Stimulated activated naive CD8-positive, alpha-beta T cell treated with anti-CD3 and anti-CD28 coated beads, Interleukin-15, Interleukin-2, amounts not matched to agents 100 U/mL and 50 U/mL, for 24 hours (primary cell): ENCODE measurements at regions not wholly inside any gene's neighbourhood (a gene's known extent, or its start where the extent isn't known, plus 50 kb on each side); places are given as distances from the start of the nearest gene placed in this dataset.

Source experiments
- ATAC-seq: fragments of 150-1000 bp; cut with Tn5 transposase; one replicate; pipeline ENCODE4 v1.10.0; 2021
- DNase-seq: peaks from one replicate; pipeline ENCODE4 v3.0.0; 2021

- DNase-seq: no peak
- ATAC-seq: no peak
Measured at GRCh38 chr3:102235679-102236078, 199.1 kb upstream of the ZPLD1 start.

DNA sequence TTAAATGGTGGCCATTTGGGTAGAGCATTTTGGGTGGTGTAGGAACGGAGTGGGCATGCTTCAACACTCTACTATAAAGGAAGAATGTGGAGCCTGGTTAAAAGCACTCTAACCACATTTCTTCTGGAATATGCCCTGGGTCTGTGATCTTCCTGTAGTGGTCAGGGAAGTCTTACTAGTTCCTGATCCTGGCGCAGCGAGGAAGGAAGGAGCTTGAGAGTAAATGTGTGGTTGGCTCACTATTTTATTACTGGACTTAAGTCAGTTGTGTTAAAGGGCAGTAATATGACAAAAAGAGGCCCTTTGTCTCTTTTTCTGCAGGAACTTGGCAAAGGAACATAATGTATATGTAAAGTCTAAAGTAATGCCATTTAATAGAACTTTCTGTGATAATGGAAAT is 197.6 kb upstream of the ZPLD1 start:
- DNase-seq (no peak), ATAC-seq (no peak)

- no peak for DNase-seq
- ATAC-seq: no peak
Measured at GRCh38 chr3:102237838-102238237, 197.0 kb upstream of the ZPLD1 start.

DNA sequence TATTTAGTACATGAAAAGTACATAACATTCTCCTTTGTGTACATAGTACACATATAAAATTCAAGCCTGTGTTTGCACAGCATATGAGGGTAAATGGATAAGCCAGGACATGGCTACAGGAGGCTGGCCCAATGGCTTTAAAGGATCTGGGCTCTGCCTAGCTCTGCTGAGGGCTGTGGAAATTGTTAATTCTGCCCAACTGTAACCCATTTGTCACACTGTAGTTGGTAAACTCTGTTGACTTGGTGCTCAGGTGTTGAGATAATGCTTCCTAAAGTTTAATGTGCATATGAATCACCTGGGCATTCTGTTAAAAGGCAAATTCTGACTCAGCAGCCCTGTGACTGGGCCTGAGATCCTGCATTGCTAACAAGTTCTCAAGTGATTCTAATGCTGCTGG is 196.5 kb upstream of the ZPLD1 start:
- no peak for DNase-seq
- ATAC-seq: no peak

DNA sequence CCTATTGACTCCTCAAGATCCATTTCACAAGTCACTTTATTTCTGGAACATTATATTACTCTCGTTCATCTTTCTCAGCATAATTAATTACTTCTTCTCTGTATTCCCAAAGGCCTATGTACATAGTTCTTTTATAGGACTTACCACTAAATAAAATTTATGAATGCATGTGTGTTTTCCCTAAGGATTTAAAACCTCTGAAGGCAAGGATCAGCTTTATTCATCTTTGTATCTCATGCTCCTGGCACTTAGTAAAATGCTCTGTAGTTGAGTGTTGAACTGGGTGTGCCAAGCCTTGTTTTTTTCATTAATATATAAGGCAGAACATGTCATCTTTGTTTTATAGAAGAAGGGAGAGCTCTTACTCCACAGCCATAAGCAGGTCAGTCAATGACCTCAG is 194.1 kb upstream of the ZPLD1 start:
- DNase-seq (no peak), ATAC-seq (no peak)

DNA sequence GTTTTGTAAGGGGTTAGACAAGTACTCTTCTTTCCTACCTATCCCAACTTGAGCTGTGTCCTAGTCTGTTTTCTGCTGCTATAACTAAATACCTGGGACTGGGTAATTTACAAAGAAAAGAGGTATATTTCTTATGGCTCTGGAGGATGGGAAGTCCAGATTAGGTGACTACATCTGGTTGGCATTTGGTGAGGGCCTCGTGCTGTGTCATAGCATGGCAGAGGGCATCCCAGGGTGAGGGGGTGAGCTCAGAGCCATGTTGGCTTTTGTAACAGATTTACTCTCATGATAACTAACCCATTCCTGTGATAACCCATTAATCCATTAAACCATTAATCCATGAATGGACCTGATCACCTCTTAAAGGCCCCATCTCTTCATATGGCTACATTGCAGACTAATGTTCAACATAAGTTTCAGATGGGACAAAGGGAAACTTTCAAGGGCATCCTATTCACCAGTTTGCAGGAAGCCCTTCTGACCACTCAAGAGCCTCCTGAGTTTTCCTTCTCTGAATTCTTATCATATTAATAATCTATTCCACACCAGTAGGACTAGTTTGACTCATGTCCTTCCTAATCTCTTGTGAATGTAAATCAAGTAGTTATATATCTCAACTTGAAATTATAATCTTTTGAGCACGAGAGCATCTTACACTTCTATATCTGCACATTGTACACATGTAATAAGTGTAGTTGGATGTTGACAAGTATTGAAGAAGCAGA is 185.7 kb upstream of the ZPLD1 start:
- ATAC-seq: no peak
- DNase-seq: no peak

DNA sequence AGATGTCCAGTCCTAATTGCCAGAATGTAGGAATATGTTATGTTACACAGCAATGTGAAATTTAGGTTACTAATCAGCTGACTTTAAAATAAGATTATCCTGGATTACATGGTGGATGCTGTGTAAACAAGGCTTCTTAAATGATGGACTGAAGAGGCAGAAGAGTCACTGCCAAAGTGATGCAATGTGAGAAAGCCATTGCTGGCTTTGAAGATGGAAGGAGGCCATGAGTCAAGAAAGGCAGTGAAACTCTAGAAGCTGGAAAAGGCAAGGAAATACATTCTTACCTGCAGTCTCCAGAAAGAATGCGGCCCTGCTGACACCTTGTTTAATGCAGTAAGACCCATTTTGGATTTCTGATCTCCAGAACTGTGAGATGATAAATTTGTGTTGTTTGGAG is 179.1 kb upstream of the ZPLD1 start:
- ATAC-seq: no peak
- DNase-seq: no peak

- no peak for ATAC-seq
- DNase-seq: no peak
Measured at GRCh38 chr3:102258666-102259227, 176.1 kb upstream of the ZPLD1 start.

DNA sequence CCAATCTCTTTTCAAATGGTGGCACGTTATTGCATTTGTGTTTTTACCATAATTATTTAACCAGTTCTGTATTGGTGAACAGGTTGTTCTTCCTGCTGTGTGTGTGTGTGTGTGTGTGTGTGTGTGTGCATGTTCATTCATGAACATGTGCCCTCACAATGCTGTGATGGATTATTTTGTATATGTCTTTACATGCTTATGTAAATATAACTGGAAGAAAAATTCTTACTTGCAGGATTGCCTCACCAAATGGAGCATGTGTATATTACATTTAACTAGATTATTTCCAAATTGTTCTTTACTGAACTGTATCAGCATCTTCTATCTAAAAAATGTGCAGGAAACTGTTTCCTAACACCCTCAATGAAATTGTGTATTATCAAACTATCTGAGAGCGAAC is 175.2 kb upstream of the ZPLD1 start:
- no peak for DNase-seq
- ATAC-seq: no peak

DNA sequence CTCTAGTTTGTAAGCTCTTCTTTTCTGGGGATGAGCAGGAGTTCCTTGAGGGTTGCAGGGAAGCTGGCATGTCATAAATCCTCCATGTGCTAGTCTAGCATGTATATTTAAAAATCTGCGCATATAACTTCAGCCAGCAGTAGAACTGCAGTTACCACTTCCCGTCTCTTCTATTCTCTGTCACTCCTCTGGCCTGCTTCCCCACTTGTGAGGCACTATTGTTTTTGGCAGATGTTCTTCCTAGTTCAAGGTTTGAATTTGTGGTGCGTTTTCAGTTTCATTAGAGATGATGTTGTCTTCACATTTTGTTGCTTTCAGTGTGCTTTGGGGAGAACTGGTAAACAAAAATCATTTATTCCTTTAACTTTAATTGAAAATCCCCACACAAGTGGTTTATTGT is 169.1 kb upstream of the ZPLD1 start:
- DNase-seq (no peak), ATAC-seq (no peak)

DNA sequence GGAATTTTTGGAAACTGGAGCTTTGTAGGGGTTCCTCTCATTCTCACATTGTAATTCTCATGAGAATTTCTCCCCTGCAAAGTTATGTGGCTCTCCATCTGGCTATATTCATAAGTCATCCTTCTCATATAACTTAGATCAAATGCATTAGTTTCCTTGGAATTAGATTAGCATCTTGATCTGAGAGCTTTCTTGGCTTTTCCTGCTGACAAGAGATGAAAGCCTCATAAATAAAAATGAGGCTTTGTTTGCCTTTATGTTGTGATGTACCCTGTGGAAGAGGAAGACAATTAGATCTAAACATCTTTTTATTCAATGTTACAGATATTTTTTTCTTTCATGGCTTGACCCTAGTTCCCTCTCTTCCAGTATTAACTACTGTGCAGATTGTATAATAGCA is 165.4 kb upstream of the ZPLD1 start:
- ATAC-seq (no peak), DNase-seq (no peak)

GRCh38 chr3:102290241-102290640 is 144.6 kb upstream of the ZPLD1 start:
- no peak for ATAC-seq
- DNase-seq: no peak

- ATAC-seq: no peak
- no peak for DNase-seq
Measured at GRCh38 chr3:102295756-102296155, 139.1 kb upstream of the ZPLD1 start.

GRCh38 chr3:102297072-102297658 is 137.7 kb upstream of the ZPLD1 start:
- no peak for ATAC-seq
- no peak for DNase-seq

GRCh38 chr3:102299125-102299877 is 135.5 kb upstream of the ZPLD1 start:
- DNase-seq: no peak

DNA sequence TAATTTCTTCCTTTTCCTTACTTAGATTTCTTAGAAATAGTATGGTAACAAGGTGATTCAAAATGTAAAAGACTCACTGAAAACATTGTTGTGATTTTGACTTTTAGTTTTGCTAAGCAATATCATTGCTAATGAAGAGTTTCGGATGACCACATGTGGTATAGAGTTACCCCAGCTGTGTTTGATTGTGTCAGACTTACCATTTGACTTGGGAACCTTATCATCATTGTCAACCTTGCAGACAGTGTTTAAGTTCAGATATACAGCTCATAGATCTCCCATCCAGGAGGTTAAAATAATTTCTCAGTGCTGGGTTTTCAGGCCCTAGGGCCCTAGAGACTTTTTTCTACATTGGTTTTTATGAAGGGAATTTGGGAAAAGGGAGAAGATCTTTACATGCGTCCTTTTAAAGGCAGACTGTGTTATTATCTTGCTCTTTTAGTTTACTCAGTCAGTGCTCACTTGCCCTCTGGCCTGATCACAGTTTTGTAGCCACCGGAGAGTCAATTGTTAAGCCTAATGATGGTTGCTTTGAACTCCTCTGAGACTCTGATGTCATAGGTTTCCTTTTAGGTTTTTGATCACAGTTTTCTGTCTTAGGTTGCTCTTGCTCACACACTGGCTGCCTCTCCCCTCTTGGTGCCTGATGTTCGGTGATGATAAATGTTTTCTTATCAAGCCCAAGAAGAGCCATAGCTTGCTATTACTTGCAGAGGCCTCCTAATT is 133.5 kb upstream of the ZPLD1 start:
- ATAC-seq (no peak), DNase-seq (no peak)

More at GRCh38 chr3:102299125-102299877, 135.5 kb upstream of the ZPLD1 start:
- no peak for ATAC-seq

DNA sequence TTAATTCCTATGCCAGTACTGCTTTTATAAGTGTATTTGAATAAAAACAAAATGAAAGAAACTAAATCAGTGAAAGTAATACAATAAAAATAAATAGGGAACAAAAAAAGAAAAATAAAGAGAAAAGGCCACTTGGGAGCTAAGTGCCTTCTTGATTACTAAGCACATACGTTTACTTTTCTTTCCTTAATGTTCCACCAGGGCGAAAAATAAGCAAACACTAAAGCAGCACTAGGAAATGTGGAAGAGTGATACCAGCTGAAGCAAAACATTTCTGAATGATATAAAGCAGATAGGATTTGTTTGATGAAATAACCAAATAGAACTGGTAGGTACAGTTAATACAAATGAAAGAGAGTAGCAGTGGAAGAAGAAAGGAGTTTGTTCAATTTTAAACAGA is 132.8 kb upstream of the ZPLD1 start:
- DNase-seq: no peak
- ATAC-seq: no peak

GRCh38 chr3:102304550-102304949 is 130.3 kb upstream of the ZPLD1 start:
- ATAC-seq (no peak), DNase-seq (no peak)

- ATAC-seq (no peak), DNase-seq (no peak)
Measured at GRCh38 chr3:102307442-102307841, 127.4 kb upstream of the ZPLD1 start.

DNA sequence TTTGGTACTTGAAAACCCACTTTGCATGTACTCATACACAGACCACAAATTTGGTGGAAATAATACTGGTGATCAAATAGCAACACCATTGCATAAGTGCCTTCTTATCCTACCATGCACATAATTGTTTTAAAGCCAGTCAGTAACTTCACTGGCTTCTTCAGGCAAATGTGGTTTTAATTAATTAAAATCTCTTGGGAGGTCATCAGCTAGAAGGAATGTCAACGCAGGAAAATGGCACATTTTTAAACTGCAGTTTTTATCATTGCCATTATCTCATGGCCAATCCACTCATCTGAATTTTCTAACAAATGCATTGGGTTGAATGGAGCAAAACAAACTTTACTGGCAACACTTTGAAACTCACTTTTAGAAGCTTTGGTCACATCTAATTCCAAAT is 105.7 kb upstream of the ZPLD1 start:
- ATAC-seq: no peak
- DNase-seq: no peak

DNA sequence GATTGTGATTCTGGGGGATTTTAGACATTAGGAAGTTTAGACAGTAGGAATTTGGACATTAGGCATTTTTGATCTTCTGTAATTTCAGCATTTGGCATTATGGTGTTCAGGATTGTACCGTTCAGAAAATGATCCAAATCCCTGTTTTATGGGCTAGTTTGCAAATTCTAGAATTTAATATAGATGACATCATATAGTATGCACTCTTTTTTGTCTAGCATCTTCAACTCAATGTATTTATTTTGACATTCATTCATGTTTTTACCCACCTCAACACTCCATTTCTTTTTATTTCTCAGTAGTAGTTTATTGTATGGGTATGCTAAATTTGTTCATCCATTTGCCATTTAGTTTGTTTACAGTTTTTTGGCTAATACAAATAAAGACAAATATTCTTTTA is 105.3 kb upstream of the ZPLD1 start:
- DNase-seq (no peak), ATAC-seq (no peak)

- DNase-seq: no peak
- ATAC-seq: no peak
Measured at GRCh38 chr3:102332205-102332604, 102.6 kb upstream of the ZPLD1 start.

DNA sequence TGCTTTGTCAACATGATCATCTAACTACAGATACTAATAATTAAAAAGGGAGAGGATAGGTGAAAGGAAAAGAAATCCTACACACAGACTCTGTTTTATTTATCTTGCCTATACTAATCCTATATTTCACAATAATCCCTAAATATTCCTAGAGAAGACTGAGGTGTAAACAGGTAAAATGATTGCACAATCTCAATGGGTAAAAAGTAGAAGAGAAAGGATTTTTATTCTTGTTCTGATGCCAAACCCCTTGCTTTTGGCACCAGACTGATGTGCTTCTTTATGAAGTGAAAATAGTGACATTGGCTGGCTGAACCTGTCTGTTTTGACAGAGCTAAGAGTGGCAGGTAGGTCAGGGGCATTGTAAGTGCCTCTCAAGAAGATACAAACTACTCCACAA is 101.9 kb upstream of the ZPLD1 start:
- no peak for DNase-seq
- no peak for ATAC-seq
